ENCODE measurements at regions not wholly inside any gene's neighbourhood (a gene's known extent, or its start where the extent isn't known, plus 50 kb on each side); places are given as distances from the start of the nearest gene placed in this dataset.

DNA sequence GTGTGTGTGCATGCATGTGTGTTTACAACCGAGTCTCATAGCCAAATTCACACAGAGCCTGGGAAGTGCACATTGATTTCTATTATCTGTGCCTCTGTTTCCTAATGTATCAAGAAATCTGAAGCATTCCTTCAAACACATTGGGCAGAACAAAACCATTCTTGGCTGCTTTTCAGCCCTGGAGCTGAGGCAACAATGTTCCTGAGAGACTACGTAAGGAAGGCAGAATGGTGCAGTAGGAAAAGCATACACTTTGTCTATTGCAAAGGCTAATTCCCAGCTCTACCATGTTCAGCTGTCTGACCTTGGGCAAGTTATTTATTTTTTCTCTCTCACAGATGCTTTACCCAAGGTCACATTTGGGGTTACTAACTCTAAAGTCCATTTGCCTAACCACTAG, 575.5 kb downstream of the SOX6 start:
- in situ Hi-C loops (cut with HindIII; ENCODE audit: low pct_unique_long_range_greater_than_20kb, low sequenced_read_pairs): no loop called here
- DNase-seq (ENCODE audit: low read depth): no peak

DNA sequence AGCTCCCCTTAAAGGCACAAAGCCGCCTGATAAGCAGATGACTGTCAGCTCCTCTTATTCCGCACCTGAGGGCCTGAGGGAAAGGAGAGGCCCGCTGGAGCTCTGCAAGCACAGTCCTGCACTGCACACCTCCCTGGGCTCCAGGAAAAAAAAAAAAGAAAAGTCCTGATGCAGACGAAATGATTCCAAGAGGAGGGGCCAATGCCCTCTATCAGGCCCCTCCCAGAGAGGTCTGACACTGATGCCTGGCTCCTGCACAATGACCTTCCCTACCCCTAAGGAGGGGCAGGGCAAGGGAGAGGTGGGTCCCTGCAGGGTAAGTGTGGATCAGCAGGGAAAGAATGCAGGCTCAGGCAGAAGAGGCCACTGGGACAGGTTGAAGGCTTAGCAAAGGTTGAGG, 572.7 kb downstream of the SOX6 start:
- in situ Hi-C loops (cut with HindIII; ENCODE audit: low pct_unique_long_range_greater_than_20kb, low sequenced_read_pairs): no loop called here
- DNase-seq (ENCODE audit: low read depth): no peak

DNA sequence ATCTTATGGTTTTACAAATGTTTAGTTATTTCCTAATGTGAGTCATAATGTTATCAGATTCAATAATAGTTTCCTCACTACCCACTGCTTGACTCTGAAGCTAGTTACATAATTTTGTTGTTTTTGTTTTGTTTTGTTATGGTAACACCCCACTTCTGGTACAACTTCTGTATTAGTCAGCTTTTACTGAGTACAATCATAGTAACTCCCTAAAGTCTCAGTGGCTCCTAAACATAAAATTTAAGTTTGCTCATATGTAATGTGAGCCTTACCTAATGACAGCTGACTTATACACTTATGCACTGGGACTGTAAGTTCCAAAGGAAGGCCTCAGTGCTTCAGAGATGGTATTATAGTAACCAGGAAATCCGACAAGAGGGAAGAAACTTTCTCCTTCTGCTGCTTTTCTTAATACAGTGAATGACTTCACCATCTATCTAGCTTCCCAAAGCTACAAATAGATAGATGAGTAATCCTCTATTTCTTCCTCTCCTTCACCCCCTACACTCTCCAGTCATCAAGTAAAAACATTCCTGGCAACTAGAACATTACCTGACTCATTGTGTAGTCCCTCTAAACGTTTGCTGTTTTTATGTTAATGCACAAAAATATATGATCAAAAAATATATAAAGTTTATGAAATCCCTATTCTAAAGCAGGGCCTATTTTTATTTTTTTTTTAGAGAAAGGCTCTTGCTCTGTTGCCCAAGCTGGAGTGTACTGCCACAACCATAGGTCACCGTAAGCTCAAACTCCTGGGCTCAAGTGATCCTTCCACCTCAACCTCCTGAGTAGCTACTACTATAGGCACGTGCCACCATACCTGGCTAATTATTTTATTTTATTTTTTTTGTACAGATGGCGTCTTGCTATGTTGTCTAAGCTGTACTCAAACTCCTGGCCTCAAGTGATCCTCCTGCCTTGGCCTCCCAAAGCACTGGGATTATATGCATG, 563.0 kb downstream of the SOX6 start:
- in situ Hi-C loops (cut with HindIII; ENCODE audit: low pct_unique_long_range_greater_than_20kb, low sequenced_read_pairs): no loop called here
- peak; percentile 16 for DNase-seq (ENCODE audit: low read depth)

GRCh38 chr11:15794361-15795150, 561.8 kb downstream of the SOX6 start:
- DNase-seq (ENCODE audit: low read depth): no peak
- in situ Hi-C loops (cut with HindIII; ENCODE audit: low pct_unique_long_range_greater_than_20kb, low sequenced_read_pairs): no loop called here

DNA sequence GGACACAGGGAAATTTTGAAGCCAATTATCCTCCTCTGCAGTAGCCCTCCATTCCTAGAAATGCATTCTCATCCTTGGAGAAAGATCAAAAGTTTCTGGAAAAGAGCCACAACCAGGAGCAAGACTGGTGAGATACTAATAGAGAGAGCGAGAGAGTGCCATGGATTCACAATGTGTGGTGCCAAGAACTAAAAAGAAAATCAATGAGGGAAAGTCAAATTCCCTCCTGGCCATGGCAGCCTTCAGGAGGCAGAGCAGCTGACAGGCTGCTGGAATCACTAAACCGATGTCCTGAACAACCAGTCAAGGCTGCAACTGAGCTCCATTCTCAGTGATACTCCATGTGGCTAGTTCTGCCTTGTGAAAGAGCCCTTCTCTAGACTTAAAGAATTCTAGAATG, 561.0 kb downstream of the SOX6 start:
- in situ Hi-C loops (cut with HindIII; ENCODE audit: low pct_unique_long_range_greater_than_20kb, low sequenced_read_pairs): no loop called here
- DNase-seq (ENCODE audit: low read depth): no peak

DNA sequence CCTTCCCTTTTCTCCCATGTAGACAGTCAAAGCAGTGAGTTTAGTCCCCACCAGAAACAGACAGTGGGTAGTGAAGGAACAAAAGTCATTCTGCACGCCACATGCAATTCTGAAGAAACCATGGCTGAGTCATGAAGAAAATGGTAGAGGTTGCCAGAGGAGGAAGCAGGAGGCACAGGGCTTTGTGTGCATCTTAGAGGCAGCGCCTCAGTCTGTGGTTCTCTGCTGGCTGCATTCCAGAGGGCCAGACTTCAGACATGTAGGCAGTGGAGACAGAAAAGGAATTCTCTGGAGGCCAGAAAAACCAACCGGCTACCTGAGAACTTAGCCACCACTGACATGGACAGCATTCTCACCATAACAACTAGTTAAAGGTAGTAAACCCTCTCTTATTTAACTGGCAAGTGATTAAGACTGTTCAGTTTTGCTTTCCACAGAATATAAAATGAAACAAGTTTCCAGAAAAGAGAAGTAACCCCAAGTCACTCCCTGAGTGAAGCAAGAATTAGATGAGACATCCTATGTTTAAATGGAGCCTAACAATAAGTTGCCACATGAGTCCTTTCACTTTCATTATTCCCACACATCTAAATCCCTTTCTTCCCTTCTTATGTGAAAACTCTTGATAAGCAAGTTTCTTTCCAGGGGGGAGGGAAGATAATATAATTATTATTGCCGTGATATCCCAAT, 556.1 kb downstream of the SOX6 start:
- in situ Hi-C loops (cut with HindIII; ENCODE audit: low pct_unique_long_range_greater_than_20kb, low sequenced_read_pairs): no loop called here
- no peak for DNase-seq (ENCODE audit: low read depth)

- DNase-seq (ENCODE audit: low read depth): no peak
- in situ Hi-C loops (cut with HindIII; ENCODE audit: low pct_unique_long_range_greater_than_20kb, low sequenced_read_pairs): no loop called here
Observed at GRCh38 chr11:15801126-15801525, 555.2 kb downstream of the SOX6 start.

- DNase-seq (ENCODE audit: low read depth): no peak
- in situ Hi-C loops (cut with HindIII; ENCODE audit: low pct_unique_long_range_greater_than_20kb, low sequenced_read_pairs): no loop called here
Observed at GRCh38 chr11:15801616-15802015, 554.7 kb downstream of the SOX6 start.

- no peak for DNase-seq (ENCODE audit: low read depth)
- in situ Hi-C loops (cut with HindIII; ENCODE audit: low pct_unique_long_range_greater_than_20kb, low sequenced_read_pairs): no loop called here
Observed at GRCh38 chr11:15805726-15806125, 550.6 kb downstream of the SOX6 start.

DNA sequence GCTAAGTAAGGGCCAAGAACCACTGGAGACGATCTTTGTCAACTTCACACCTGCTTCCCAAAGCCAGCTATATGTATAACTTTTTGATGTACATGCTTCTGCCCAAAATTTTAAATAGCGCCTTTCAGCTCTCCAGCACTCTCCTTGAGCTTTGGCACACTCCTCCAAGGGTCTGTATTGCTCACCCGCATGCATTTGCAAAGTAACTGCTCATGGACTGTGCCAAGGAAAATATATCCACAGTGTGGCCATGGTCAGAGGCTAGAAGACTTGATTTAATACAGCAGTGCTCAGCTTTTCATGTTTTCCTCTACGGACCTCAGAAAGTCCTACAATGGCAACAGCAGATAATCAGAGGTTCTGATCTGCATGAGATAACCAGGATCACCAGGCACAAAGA, 550.1 kb downstream of the SOX6 start:
- no peak for DNase-seq (ENCODE audit: low read depth)
- in situ Hi-C loops (cut with HindIII; ENCODE audit: low pct_unique_long_range_greater_than_20kb, low sequenced_read_pairs): no loop called here

DNA sequence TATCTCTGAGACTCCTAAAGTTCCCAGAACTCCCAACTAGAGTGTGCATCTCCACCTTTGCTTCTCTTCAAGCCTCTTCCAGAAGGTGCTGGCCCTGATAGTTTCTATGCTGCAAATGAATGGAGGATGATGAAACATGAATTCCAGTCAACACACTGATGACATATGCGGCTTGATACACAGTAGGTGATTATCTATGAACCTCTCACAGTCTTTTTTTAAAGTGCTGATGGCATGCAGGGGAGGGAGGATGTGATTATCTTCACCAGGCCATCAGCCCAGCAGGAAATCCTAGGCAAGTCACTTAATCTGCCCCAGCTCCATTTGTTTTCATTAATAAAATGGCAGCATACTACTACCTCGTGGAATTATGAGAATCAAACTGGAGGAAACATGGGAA, 548.5 kb downstream of the SOX6 start:
- DNase-seq (ENCODE audit: low read depth): no peak
- in situ Hi-C loops (cut with HindIII; ENCODE audit: low pct_unique_long_range_greater_than_20kb, low sequenced_read_pairs): no loop called here

GRCh38 chr11:15810082-15810481, 546.3 kb downstream of the SOX6 start:
- in situ Hi-C loops (cut with HindIII; ENCODE audit: low pct_unique_long_range_greater_than_20kb, low sequenced_read_pairs): no loop called here
- DNase-seq (ENCODE audit: low read depth): no peak

- in situ Hi-C loops (cut with HindIII; ENCODE audit: low pct_unique_long_range_greater_than_20kb, low sequenced_read_pairs): no loop called here
- no peak for DNase-seq (ENCODE audit: low read depth)
Observed at GRCh38 chr11:15810525-15810924, 545.8 kb downstream of the SOX6 start.

GRCh38 chr11:15815246-15816195, 540.8 kb downstream of the SOX6 start:
- DNase-seq (ENCODE audit: low read depth): no peak
- in situ Hi-C loops (cut with HindIII; ENCODE audit: low pct_unique_long_range_greater_than_20kb, low sequenced_read_pairs): no loop called here

GRCh38 chr11:15816260-15816871, 540.0 kb downstream of the SOX6 start:
- peak; percentile 8 for DNase-seq (ENCODE audit: low read depth)
- in situ Hi-C loops (cut with HindIII; ENCODE audit: low pct_unique_long_range_greater_than_20kb, low sequenced_read_pairs): no loop called here

GRCh38 chr11:15817001-15817400, 539.3 kb downstream of the SOX6 start:
- in situ Hi-C loops (cut with HindIII; ENCODE audit: low pct_unique_long_range_greater_than_20kb, low sequenced_read_pairs): no loop called here
- DNase-seq (ENCODE audit: low read depth): no peak

GRCh38 chr11:15818132-15818842, 538.1 kb downstream of the SOX6 start:
- in situ Hi-C loops (cut with HindIII; ENCODE audit: low pct_unique_long_range_greater_than_20kb, low sequenced_read_pairs): no loop called here
- peak; percentile 38 for DNase-seq (ENCODE audit: low read depth)

Measured in Caki2 (cell line).